ENCODE measurements at regions not wholly inside any gene's neighbourhood (a gene's known extent, or its start where the extent isn't known, plus 50 kb on each side); places are given as distances from the start of the nearest gene placed in this dataset.
"Not testable (repeated sequence)": the region's sequence is repeated elsewhere in the genome, so short reads cannot be mapped to it uniquely, and the experiment has no call there.

DNA sequence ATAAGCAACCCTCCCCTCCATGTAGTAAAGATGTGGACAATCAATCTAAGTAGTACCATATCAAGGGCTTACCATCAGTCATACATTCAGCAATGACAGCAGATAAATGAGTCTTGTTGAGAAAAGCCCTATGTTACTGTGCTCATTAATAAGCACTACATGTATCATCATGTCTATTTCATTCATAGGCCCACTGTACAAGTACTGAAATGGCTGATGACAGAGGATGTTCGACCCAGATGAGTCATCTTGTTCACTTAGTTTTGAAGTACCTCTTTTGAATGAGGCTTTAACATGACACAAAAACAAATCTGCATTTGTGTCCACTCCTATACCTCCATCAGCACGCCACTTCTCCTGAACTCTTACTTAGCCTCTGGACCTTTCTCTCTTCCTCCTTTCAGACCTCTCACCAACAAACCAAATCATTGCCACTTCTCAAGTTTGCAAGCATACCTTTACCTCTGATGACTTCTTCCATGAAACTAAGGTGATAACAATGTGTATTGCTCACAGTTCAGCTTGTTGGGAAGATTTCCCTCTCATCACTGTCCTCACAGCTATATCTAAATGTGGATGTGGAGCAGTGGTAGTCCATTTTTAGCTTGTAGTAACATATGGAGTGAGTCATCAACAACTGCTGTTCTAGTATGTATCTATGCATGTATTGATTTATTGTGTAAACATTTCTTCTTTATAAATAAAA is 921.0 kb upstream of the SLC39A10 start:
- no peak for DNase-seq

DNA sequence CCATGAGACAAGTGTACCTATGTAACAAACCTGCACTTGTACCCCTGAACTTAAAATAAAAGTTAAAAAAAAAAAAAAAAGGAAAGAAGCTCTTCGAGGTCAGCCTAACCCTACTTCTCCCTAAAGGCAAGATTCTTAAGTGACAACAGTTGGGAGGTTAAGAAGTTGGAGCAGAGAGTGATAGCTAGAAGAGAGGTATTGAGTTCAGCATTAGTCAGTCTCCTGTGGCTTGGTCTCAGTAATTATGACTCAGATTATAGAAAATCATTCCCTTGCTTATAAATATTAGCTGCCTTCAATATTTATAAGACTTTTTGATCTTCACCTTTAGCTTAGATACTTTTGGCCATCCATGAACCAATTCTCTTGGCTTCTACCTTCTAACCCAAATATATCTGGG is 926.8 kb upstream of the SLC39A10 start:
- peak; percentile 11 for DNase-seq

DNA sequence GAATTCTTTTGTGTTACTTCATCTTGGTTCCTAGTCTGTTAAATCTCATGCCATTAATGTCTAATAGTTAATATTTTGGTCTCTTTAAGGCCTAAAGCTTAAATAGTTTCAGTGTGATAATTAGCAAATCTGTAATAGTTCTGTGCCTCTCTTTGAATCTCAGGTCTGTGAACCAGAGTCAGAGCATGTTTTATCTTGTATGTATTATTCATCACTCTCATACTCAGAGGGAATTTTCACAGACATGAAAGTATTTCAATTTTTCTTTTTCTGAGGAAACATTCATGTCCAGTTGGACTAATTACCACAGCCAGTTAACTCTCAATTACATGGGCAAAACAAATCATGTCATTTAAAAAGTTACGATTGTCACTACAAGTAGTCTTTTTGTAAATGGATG is 931.9 kb upstream of the SLC39A10 start:
- no peak for DNase-seq

DNA sequence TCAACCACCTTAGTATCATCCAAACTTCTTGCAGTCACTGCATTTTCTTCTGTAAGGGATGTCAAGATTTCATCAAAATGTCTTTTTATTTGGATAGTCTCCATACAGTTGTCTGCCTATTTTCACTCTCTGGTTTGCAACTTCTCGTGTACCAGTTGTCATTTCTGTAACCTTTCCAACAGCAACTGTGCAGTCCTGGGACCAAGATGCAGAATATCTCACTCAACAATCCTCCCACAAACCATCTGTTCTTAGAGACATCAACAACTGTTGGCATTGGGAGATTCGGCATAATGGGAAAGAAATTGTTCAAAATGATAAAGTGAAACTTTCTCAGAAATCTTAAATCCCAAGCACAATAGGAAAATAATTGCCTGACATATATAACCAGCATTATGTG is 933.6 kb upstream of the SLC39A10 start:
- no peak for DNase-seq

- no peak for DNase-seq
Measured at GRCh38 chr2:194721227-194721626, 935.8 kb upstream of the SLC39A10 start.

DNA sequence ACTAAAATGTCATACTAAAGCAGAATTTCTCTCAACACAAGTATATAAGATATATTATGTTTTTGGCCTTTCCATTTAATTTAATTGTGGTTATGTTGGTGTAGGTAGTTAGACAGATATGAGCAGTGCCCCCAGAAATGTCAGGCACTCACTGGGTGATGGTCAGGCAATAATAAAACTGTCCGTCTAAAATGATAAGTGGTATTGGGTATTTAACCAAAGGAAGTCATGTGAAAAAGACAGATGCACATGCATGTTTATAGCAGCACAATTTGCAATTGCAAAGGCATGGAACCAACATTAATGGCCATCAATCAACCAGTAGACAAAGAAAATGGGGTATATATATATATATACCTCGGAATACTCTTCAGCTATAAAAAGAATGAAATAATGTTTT is 936.6 kb upstream of the SLC39A10 start:
- DNase-seq = no peak

DNA sequence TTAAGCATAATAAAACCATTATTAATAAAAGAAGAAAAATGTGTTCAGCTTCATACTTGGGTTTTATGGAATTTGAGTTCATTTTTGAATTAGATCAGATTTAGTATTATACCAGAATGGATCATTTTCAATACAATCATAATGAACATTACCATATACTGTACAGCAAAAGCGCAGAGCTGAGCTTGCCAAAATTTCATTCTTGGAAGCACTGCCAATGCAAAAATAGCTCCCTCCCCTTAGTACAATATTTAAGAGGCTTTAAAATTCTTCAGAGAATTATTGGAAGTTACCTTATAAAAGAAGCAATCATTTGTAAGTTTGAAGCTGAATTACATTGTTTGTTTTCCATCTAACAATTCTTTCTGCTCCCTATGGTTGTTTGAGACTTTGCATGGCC is 938.1 kb upstream of the SLC39A10 start:
- DNase-seq = no peak

DNA sequence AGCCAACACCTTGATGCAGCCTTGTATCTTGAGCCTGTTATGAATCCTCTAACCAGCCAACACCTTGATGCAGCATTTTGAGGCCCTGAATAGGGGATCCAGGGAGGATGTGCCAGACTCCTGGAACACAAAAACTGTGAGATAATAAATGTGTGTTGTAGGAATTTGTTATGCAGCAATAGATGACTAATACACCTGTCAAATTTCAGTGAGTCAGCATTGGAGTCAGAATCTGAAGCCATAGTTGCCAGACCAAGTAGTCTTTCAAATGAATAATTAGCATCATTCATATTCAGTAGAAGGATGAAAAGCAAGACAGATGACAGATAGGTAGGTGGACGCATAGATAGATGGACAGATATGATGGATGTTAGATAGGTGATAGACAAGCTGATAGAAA is 942.5 kb upstream of the SLC39A10 start:
- DNase-seq = no peak

DNA sequence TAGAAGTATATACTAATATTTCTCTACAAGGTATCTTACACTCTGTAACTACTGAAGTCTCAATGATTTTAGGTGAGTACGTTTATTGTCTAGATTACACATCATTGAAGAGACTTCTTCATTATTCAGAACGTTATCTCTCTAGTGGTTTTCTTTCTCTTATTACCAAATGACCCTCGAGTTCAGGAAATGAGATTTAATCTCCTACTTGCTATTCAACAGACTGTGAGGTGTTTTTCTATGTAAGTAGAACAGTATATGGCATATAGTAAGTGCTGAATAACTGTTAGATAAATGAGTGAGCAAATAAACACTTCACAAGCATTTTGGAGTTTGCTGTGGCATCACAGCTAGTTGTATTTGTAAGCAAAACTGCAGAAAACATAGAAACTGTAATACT is 947.2 kb upstream of the SLC39A10 start:
- DNase-seq = no peak

GRCh38 chr2:194706179-194706578 is 950.8 kb upstream of the SLC39A10 start:
- DNase-seq = peak; percentile 7

DNA sequence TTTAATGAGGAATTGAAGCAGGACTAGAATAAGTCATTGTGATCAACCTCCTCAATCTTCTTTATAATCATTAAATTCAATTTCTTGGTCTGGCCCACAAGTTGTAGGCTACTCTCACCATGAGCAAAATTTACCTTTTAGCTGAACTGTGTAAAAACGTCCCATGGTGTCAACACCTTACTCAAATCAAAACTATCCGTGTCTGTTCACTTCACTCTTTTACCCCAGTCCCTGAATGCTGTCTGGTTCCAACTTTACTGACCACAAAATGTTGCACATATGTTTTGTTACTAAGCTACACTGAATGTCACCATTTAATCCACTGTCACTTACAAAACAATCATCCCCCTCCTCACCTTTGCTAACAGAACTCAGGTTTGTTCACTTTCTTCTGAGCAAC is 951.6 kb upstream of the SLC39A10 start:
- no peak for DNase-seq

DNA sequence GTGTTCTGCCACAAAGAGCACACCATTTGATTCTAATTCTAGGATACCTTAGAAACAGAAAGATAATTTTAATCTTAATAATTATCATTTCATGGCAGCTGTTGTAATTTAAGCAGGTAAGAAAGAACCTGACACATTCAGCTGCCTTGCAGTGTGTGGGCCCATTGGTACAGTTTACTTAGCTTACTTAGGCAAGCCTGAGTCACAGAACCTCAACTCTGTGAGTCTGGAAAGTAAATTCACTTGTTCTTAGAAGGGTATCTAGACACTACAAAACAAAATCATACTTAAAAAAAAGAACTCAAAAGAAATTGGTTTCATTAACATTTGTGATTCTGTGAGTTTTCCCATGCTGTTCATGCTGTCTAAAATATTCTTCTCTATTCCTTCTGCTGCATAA is 956.3 kb upstream of the SLC39A10 start:
- no peak for DNase-seq

GRCh38 chr2:194700116-194700515 is 956.9 kb upstream of the SLC39A10 start:
- DNase-seq = no peak

DNA sequence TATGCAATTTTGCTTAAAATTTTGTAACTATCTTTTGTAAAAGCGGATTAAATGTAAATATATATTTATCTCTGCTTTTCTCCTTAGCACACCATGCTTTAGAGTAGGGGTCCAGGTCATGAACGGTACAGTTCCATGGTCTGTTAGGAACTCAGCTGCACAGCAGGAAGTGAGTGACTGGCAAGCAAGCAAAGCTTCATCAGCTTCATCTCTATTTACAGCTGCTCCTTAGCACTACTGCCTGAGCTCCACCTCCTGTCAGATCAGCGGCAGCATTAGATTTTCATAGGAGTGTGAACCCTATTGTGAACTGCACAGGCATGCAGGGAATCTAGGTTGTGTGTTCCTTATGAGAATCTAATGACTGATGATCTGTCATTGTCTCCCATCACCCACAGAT is 959.0 kb upstream of the SLC39A10 start:
- no peak for DNase-seq

DNA sequence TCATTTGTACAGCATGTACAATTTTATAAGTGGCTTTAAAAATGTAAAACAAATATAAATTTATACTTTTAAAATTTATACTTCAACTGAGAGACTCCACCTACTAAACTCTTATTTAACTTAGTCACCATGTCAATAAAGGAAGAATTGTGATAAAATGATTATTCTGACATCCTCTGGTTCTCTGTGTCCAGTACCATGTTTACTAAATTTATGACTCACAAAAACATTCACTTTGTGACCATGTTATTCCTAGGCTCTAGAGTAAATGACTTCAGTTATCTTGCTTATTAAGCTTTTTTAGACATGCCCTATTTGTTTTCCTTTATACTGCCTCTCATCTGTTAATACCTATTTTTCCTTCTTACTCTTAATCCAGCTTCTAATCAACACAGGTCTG is 959.6 kb upstream of the SLC39A10 start:
- DNase-seq = no peak

DNA sequence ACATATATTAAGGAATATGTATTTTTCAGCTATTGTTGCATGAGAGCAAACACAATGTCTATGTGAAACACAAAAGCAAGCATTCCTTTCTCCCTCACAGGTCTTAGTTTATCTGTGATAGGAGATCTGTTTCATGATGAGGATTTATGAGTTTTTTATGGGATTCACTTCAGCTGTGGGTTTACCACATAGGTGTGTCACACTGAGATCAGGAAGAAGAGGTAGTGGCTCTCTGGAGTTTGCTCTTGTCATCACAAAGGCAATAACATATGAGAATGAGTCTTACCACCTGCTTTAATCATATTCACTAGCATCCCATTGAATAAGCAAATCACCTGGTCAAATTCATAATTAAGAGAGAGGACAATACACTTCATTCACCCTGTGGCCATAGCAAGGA is 960.3 kb upstream of the SLC39A10 start:
- no peak for DNase-seq

- no peak for DNase-seq
Measured at GRCh38 chr2:194686569-194686968, 970.5 kb upstream of the SLC39A10 start.

- no peak for DNase-seq
Measured at GRCh38 chr2:194674043-194674442, 983.0 kb upstream of the SLC39A10 start.

- DNase-seq = no peak
Measured at GRCh38 chr2:194672994-194673393, 984.0 kb upstream of the SLC39A10 start.

DNA sequence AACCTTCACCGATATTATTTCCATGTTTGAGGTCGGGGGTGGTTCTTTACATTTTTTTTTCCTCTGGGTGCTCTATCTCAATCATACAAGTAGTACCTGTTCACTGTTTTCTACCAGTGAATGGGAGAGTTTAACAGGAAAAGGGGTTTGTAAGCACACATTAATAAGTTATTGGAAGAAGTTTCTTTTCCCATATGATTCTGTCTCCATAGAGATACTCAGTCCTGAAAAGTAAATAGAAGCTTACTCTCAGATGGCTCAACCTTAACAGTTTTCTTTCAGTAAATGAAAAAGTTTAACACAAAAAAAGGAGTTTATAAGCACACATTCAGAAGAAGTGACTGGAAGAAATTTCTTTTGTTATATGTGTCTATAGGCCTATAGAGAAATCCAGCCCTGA is 995.6 kb upstream of the SLC39A10 start:
- no peak for DNase-seq

DNA sequence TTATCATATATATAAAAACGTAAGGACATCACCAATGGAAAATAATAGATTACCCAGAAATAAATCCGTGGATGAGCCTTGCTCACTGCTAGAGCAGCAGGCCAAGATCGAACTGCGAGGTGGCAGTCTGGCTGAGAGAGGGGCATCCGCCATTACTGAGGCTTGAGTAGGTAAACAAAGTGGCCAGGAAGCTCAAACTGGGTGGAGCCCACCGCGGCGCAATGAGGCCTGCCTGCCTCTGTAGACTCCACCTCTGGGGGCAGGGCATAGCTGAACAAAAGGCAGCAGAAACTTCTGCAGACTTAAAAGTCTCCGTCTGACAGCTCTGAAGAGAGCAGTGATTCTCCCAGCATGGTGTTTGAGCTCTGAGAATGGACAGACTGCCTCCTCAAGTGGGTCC is 1018.0 kb upstream of the SLC39A10 start:
- not testable (repeated sequence) for DNase-seq

- DNase-seq = no peak
Measured at GRCh38 chr2:194621945-194622344, 1035.1 kb upstream of the SLC39A10 start.

GRCh38 chr2:194619366-194619765 is 1037.7 kb upstream of the SLC39A10 start:
- peak; percentile 0 for DNase-seq

- no peak for DNase-seq
Measured at GRCh38 chr2:194618432-194618831, 1038.6 kb upstream of the SLC39A10 start.

- no peak for DNase-seq
Measured at GRCh38 chr2:194616334-194616733, 1040.7 kb upstream of the SLC39A10 start.

GRCh38 chr2:194610297-194610696 is 1046.7 kb upstream of the SLC39A10 start:
- DNase-seq = no peak
